Osteocyte (in vitro differentiated cells): ENCODE measurements at regions not wholly inside any gene's neighbourhood (a gene's known extent, or its start where the extent isn't known, plus 50 kb on each side); places are given as distances from the start of the nearest gene placed in this dataset.

ENCODE experiments used
- DNase-seq: peaks from one replicate; pipeline ENCODE4 v3.0.0; 2021; ENCODE audit warnings: mixed read lengths; ENCODE audit not compliant: unreplicated experiment; ENCODE audit errors: extremely low spot score
- H3K27ac Mint-ChIP-seq: one replicate; pipeline ENCODE4 v1.8.0; 2021; ENCODE audit warnings: mild to moderate bottlenecking, mixed read lengths; ENCODE audit not compliant: unreplicated experiment
- H3K27me3 Mint-ChIP-seq: one replicate; pipeline ENCODE4 v1.8.0; 2021; ENCODE audit warnings: mixed read lengths; ENCODE audit not compliant: unreplicated experiment
- H3K36me3 Mint-ChIP-seq: one replicate; pipeline ENCODE4 v1.8.0; 2021; ENCODE audit warnings: mixed read lengths; ENCODE audit not compliant: unreplicated experiment
- H3K4me1 Mint-ChIP-seq: one replicate; pipeline ENCODE4 v1.8.0; 2021; ENCODE audit warnings: mixed read lengths; ENCODE audit not compliant: unreplicated experiment
- H3K4me3 Mint-ChIP-seq: one replicate; pipeline ENCODE4 v1.8.0; 2021; ENCODE audit warnings: mild to moderate bottlenecking, moderate library complexity, mixed read lengths; ENCODE audit not compliant: unreplicated experiment
- H3K9me3 Mint-ChIP-seq: one replicate; pipeline ENCODE4 v1.8.0; 2021; ENCODE audit warnings: mixed read lengths; ENCODE audit not compliant: unreplicated experiment
- TF ChIP-seq, protein P1 (sequence below): fragments of 200-600 bp; sonication (generic); IDR thresholded peaks from 2 replicates; pipeline ENCODE4 v1.5.0; 2021; ENCODE audit warnings: antibody characterized with exemption, mild to moderate bottlenecking, moderate library complexity

DNA sequence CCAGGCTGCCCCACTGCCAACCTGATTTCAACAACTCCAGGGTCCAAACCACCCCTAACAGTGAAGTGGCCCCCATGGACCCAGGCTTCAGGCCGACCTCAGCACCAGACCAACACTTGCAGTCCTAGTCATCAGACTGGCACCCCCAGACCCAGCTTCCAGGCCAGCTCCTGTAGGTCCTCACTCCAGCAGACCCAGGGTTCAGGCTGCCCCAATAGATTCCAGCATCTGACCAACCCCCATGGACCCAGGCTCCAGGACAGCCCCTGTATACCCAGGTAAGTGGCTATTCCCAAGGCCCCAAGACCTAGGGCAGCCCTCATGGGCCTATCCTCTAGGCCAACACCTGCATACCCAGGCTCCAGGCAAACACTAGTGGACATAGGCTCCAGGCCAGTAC lies 193.8 kb upstream of the OBI1 start:
- TF ChIP-seq, protein P1, sequence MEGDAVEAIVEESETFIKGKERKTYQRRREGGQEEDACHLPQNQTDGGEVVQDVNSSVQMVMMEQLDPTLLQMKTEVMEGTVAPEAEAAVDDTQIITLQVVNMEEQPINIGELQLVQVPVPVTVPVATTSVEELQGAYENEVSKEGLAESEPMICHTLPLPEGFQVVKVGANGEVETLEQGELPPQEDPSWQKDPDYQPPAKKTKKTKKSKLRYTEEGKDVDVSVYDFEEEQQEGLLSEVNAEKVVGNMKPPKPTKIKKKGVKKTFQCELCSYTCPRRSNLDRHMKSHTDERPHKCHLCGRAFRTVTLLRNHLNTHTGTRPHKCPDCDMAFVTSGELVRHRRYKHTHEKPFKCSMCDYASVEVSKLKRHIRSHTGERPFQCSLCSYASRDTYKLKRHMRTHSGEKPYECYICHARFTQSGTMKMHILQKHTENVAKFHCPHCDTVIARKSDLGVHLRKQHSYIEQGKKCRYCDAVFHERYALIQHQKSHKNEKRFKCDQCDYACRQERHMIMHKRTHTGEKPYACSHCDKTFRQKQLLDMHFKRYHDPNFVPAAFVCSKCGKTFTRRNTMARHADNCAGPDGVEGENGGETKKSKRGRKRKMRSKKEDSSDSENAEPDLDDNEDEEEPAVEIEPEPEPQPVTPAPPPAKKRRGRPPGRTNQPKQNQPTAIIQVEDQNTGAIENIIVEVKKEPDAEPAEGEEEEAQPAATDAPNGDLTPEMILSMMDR, result no peak
- no peaks in the 10 kb centered on the region for H3K27me3 Mint-ChIP-seq
- H3K36me3 Mint-ChIP-seq, result no peaks in the 10 kb centered on the region
- H3K4me3 Mint-ChIP-seq, result no peak overlapping the region
- no peaks in the 10 kb centered on the region for H3K4me1 Mint-ChIP-seq
- no peak overlapping the region for H3K27ac Mint-ChIP-seq
- DNase-seq, result no peak
- peaks cover 28% of the 10 kb centered on the region for H3K9me3 Mint-ChIP-seq

GRCh38 chr13:78845656-78846365 lies 186.9 kb upstream of the OBI1 start:
- DNase-seq, result no peak
- peaks cover 7% of the 10 kb centered on the region for H3K9me3 Mint-ChIP-seq
- no peak overlapping the region for H3K4me3 Mint-ChIP-seq
- no peaks in the 10 kb centered on the region for H3K36me3 Mint-ChIP-seq
- TF ChIP-seq, protein P1, result no peak
- no peaks in the 10 kb centered on the region for H3K4me1 Mint-ChIP-seq
- H3K27me3 Mint-ChIP-seq, result no peaks in the 10 kb centered on the region
- no peak overlapping the region for H3K27ac Mint-ChIP-seq

GRCh38 chr13:78844106-78844505 lies 185.2 kb upstream of the OBI1 start:
- TF ChIP-seq, protein P1, result no peak

DNA sequence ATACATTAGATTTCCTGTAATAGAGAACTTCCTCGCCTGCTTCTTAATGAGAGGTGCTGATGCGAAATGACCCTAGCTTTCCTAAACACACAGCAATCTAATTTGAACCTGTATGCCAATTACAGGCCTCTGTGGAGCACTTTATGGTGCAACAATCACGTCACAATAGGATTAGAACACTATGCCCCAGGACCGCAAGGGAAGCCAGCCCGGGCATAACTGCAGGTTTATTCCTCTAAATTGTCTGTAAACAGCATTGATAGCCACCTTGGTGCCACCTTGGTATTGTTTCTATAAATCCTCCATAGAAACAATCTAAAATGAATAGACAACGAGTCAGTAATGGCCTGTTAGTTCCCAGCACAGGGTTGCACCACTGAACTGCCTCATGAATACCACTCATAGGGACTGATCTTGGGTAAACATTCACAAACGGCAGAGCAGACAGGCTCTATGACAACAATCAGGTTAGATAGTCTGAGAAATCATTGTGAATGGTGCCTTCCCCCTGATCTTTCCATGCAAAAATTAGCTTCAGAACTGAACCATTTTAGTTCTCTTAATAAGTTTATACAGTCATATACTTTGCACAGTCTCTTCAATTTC lies 182.5 kb upstream of the OBI1 start:
- TF ChIP-seq, protein P1, result no peak
- no peaks in the 10 kb centered on the region for H3K36me3 Mint-ChIP-seq
- no peak overlapping the region for H3K27ac Mint-ChIP-seq
- DNase-seq, result no peak
- H3K27me3 Mint-ChIP-seq, result no peaks in the 10 kb centered on the region
- H3K4me3 Mint-ChIP-seq, result no peak overlapping the region
- no peaks in the 10 kb centered on the region for H3K4me1 Mint-ChIP-seq
- H3K9me3 Mint-ChIP-seq, result no peaks in the 10 kb centered on the region

More at GRCh38 chr13:78844106-78844505, 185.2 kb upstream of the OBI1 start:
- Mint-ChIP-seq H3K36me3 (no peaks in the 10 kb centered on the region), H3K27me3 (no peaks in the 10 kb centered on the region), H3K27ac (no peak overlapping the region), H3K9me3 (no peaks in the 10 kb centered on the region), H3K4me1 (no peaks in the 10 kb centered on the region), H3K4me3 (no peak overlapping the region)
- DNase-seq, result no peak

- TF ChIP-seq, protein P1, result no peak
- Mint-ChIP-seq H3K27me3 (no peaks in the 10 kb centered on the region), H3K36me3 (no peaks in the 10 kb centered on the region), H3K4me1 (no peaks in the 10 kb centered on the region), H3K27ac (no peak overlapping the region), H3K4me3 (no peak overlapping the region), H3K9me3 (no peaks in the 10 kb centered on the region)
- DNase-seq, result no peak
These were observed 177.4 kb upstream of the OBI1 start for GRCh38 chr13:78836238-78836784.
